ENCODE measurements at regions not wholly inside any gene's neighbourhood (a gene's known extent, or its start where the extent isn't known, plus 50 kb on each side); places are given as distances from the start of the nearest gene placed in this dataset.
"Not testable (repeated sequence)": the region's sequence is repeated elsewhere in the genome, so short reads cannot be mapped to it uniquely, and the experiment has no call there.

- DNase-seq (ENCODE audit: low read depth, low spot score) = no peak
- no peak overlapping the region for H3K9ac ChIP-seq (ENCODE audit: insufficient read length, low read depth)
- no peak overlapping the region for H3K4me3 ChIP-seq (ENCODE audit: insufficient read length, low read depth)
- H3K27me3 ChIP-seq (ENCODE audit: insufficient read depth, insufficient read length) = no peaks in the 10 kb centered on the region
- no peaks in the 10 kb centered on the region for H3K4me1 ChIP-seq (ENCODE audit: insufficient read depth, insufficient read length)
- TF ChIP-seq ZNF274 (IDR thresholded peaks at IDR 0.05; ENCODE audit: low read depth, low read length) (no peak), SUZ12 (IDR thresholded peaks at IDR 0.05; ENCODE audit: extremely low read depth, insufficient read depth, insufficient read length) (no peak), YY1 (IDR thresholded peaks at IDR 0.05; ENCODE audit: insufficient read depth, insufficient read length) (no peak)
- H3K9me3 ChIP-seq (ENCODE audit: insufficient read depth, low read length) = no peaks in the 10 kb centered on the region
- H3K36me3 ChIP-seq (ENCODE audit: insufficient read depth, insufficient read length, low read length) = no peaks in the 10 kb centered on the region
These were observed 995.1 kb upstream of the INTU start for GRCh38 chr4:126637706-126638105.

- no peak for TF ChIP-seq ZNF274 (IDR thresholded peaks at IDR 0.05; ENCODE audit: low read depth, low read length)
- no peak for TF ChIP-seq YY1 (IDR thresholded peaks at IDR 0.05; ENCODE audit: insufficient read depth, insufficient read length)
- TF ChIP-seq SUZ12 (IDR thresholded peaks at IDR 0.05; ENCODE audit: extremely low read depth, insufficient read depth, insufficient read length) = no peak
- no peak for DNase-seq (ENCODE audit: low read depth, low spot score)
- no peaks in the 10 kb centered on the region for H3K36me3 ChIP-seq (ENCODE audit: insufficient read depth, insufficient read length, low read length)
- no peaks in the 10 kb centered on the region for H3K27me3 ChIP-seq (ENCODE audit: insufficient read depth, insufficient read length)
- no peak overlapping the region for H3K9ac ChIP-seq (ENCODE audit: insufficient read length, low read depth)
- no peaks in the 10 kb centered on the region for H3K4me1 ChIP-seq (ENCODE audit: insufficient read depth, insufficient read length)
- no peak overlapping the region for H3K4me3 ChIP-seq (ENCODE audit: insufficient read length, low read depth)
- H3K9me3 ChIP-seq (ENCODE audit: insufficient read depth, low read length) = no peaks in the 10 kb centered on the region
These were observed 985.4 kb upstream of the INTU start for GRCh38 chr4:126647320-126647719.

- Histone ChIP-seq H3K9me3 (ENCODE audit: insufficient read depth, low read length) (no peaks in the 10 kb centered on the region), H3K4me1 (ENCODE audit: insufficient read depth, insufficient read length) (no peaks in the 10 kb centered on the region), H3K36me3 (ENCODE audit: insufficient read depth, insufficient read length, low read length) (no peaks in the 10 kb centered on the region), H3K27me3 (ENCODE audit: insufficient read depth, insufficient read length) (no peaks in the 10 kb centered on the region), H3K9ac (ENCODE audit: insufficient read length, low read depth) (no peak overlapping the region), H3K4me3 (ENCODE audit: insufficient read length, low read depth) (no peak overlapping the region)
- no peak for DNase-seq (ENCODE audit: low read depth, low spot score)
- no peak for TF ChIP-seq ZNF274 (IDR thresholded peaks at IDR 0.05; ENCODE audit: low read depth, low read length)
- no peak for TF ChIP-seq YY1 (IDR thresholded peaks at IDR 0.05; ENCODE audit: insufficient read depth, insufficient read length)
- no peak for TF ChIP-seq SUZ12 (IDR thresholded peaks at IDR 0.05; ENCODE audit: extremely low read depth, insufficient read depth, insufficient read length)
These were observed 984.9 kb upstream of the INTU start for GRCh38 chr4:126647756-126648397.

- H3K27me3 ChIP-seq (ENCODE audit: insufficient read depth, insufficient read length) = no peaks in the 10 kb centered on the region
- TF ChIP-seq SUZ12 (IDR thresholded peaks at IDR 0.05; ENCODE audit: extremely low read depth, insufficient read depth, insufficient read length) (no peak), YY1 (IDR thresholded peaks at IDR 0.05; ENCODE audit: insufficient read depth, insufficient read length) (no peak), ZNF274 (IDR thresholded peaks at IDR 0.05; ENCODE audit: low read depth, low read length) (no peak)
- no peak overlapping the region for H3K9ac ChIP-seq (ENCODE audit: insufficient read length, low read depth)
- no peak for DNase-seq (ENCODE audit: low read depth, low spot score)
- H3K4me3 ChIP-seq (ENCODE audit: insufficient read length, low read depth) = no peak overlapping the region
- H3K9me3 ChIP-seq (ENCODE audit: insufficient read depth, low read length) = no peaks in the 10 kb centered on the region
- H3K36me3 ChIP-seq (ENCODE audit: insufficient read depth, insufficient read length, low read length) = no peaks in the 10 kb centered on the region
- H3K4me1 ChIP-seq (ENCODE audit: insufficient read depth, insufficient read length) = no peaks in the 10 kb centered on the region
These were observed 974.3 kb upstream of the INTU start for GRCh38 chr4:126658411-126658810.

- TF ChIP-seq ZNF274 (IDR thresholded peaks at IDR 0.05; ENCODE audit: low read depth, low read length) (no peak), YY1 (IDR thresholded peaks at IDR 0.05; ENCODE audit: insufficient read depth, insufficient read length) (no peak), SUZ12 (IDR thresholded peaks at IDR 0.05; ENCODE audit: extremely low read depth, insufficient read depth, insufficient read length) (no peak)
- no peaks in the 10 kb centered on the region for H3K27me3 ChIP-seq (ENCODE audit: insufficient read depth, insufficient read length)
- no peaks in the 10 kb centered on the region for H3K36me3 ChIP-seq (ENCODE audit: insufficient read depth, insufficient read length, low read length)
- no peak for DNase-seq (ENCODE audit: low read depth, low spot score)
- H3K4me3 ChIP-seq (ENCODE audit: insufficient read length, low read depth) = no peak overlapping the region
- no peaks in the 10 kb centered on the region for H3K4me1 ChIP-seq (ENCODE audit: insufficient read depth, insufficient read length)
- no peak overlapping the region for H3K9ac ChIP-seq (ENCODE audit: insufficient read length, low read depth)
- H3K9me3 ChIP-seq (ENCODE audit: insufficient read depth, low read length) = no peaks in the 10 kb centered on the region
These were observed 971.6 kb upstream of the INTU start for GRCh38 chr4:126661194-126661593.

- Histone ChIP-seq H3K27me3 (ENCODE audit: insufficient read depth, insufficient read length) (no peaks in the 10 kb centered on the region), H3K9ac (ENCODE audit: insufficient read length, low read depth) (no peak overlapping the region), H3K4me3 (ENCODE audit: insufficient read length, low read depth) (no peak overlapping the region), H3K9me3 (ENCODE audit: insufficient read depth, low read length) (no peaks in the 10 kb centered on the region), H3K36me3 (ENCODE audit: insufficient read depth, insufficient read length, low read length) (no peaks in the 10 kb centered on the region), H3K4me1 (ENCODE audit: insufficient read depth, insufficient read length) (no peaks in the 10 kb centered on the region)
- no peak for DNase-seq (ENCODE audit: low read depth, low spot score)
- no peak for TF ChIP-seq SUZ12 (IDR thresholded peaks at IDR 0.05; ENCODE audit: extremely low read depth, insufficient read depth, insufficient read length)
- TF ChIP-seq ZNF274 (IDR thresholded peaks at IDR 0.05; ENCODE audit: low read depth, low read length) = no peak
- no peak for TF ChIP-seq YY1 (IDR thresholded peaks at IDR 0.05; ENCODE audit: insufficient read depth, insufficient read length)
These were observed 967.9 kb upstream of the INTU start for GRCh38 chr4:126664839-126665238.

- H3K9ac ChIP-seq (ENCODE audit: insufficient read length, low read depth); H3K27me3 ChIP-seq (ENCODE audit: insufficient read depth, insufficient read length); H3K4me3 ChIP-seq (ENCODE audit: insufficient read length, low read depth); DNase-seq (ENCODE audit: low read depth, low spot score); H3K4me1 ChIP-seq (ENCODE audit: insufficient read depth, insufficient read length); H3K36me3 ChIP-seq (ENCODE audit: insufficient read depth, insufficient read length, low read length); H3K9me3 ChIP-seq (ENCODE audit: insufficient read depth, low read length): not testable (repeated sequence)
These were observed 962.7 kb upstream of the INTU start for GRCh38 chr4:126670038-126670437.
